Esophagus squamous epithelium (tissue), 4 donors: ENCODE measurements at regions not wholly inside any gene's neighbourhood (a gene's known extent, or its start where the extent isn't known, plus 50 kb on each side); places are given as distances from the start of the nearest gene placed in this dataset.

Source experiments
- CTCF ChIP-seq, 6 experiments: fragments of 450-650 bp in 4 of 6; fragments of 200-600 bp in 2 of 6; sonication (generic) in 2 of 6; IDR thresholded peaks; one replicate each; pipeline ENCODE4 v1.5.1; 2016 to 2019; ENCODE audit warnings: antibody characterized with exemption in 6 of 6, mild to moderate bottlenecking in 4 of 6, moderate library complexity in 4 of 6
- POLR2A ChIP-seq, 4 donors: fragments of 450-650 bp; IDR thresholded peaks; one replicate each; pipeline ENCODE4 v1.6.1; 2017; ENCODE audit warnings: antibody characterized with exemption in 4 of 4, mild to moderate bottlenecking in 4 of 4, moderate library complexity in 3 of 4

- TF ChIP-seq POLR2A (IDR thresholded peaks at IDR 0.05) (no peak), CTCF (IDR thresholded peaks at IDR 0.05) (no peak)
Observed at GRCh38 chr2:181172676-181173075, 192.3 kb downstream of the UBE2E3 start.
